ENCODE measurements at regions not wholly inside any gene's neighbourhood (a gene's known extent, or its start where the extent isn't known, plus 50 kb on each side); places are given as distances from the start of the nearest gene placed in this dataset.
A peak's percentile ranks its signal among the peaks of the same experiment; 100 is the strongest.

DNA sequence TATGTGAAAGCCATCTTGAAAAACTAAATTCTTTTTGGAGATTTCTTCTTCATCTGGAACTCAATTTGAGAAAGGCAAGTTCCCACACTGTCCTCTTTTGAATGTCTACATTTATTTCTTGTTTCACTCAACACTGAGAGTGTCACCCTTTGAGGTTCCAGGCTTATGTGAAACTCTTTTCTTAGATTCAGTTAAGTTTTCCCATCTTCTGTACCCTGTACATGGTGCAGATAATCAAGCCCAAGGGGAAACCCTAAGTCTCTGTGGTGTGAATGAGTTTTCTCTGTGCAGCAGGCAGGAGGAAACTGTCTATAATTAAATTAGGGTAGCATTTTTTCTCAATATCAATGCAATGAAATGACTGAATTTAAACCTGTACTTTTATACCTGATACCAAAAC is 72.3 kb upstream of the PRLR start:
- Histone ChIP-seq H2AFZ (ENCODE audit: low read length) (no peak overlapping the region), H3K36me3 (replicated peaks in 1 of 2; ENCODE audit: control insufficient read depth in 1 of 2, insufficient read depth in 2 of 2, low read length in 2 of 2) (no peaks in the 10 kb centered on the region), H3K4me1 (ENCODE audit: insufficient read depth, low read length) (peaks cover 11% of the 10 kb centered on the region), H3K4me3 (replicated peaks in 1 of 3; ENCODE audit: insufficient read depth in 1 of 3, low read depth in 2 of 3, low read length in 3 of 3) (no peak overlapping the region), H3K27ac (ENCODE audit: extremely low read length, insufficient read depth, low read length) (no peak overlapping the region), H3K9ac (ENCODE audit: insufficient read depth, low read depth, low read length) (no peak overlapping the region), H4K20me1 (ENCODE audit: insufficient read depth, low read length) (no peaks in the 10 kb centered on the region), H3K9me3 (ENCODE audit: low read length) (no peaks in the 10 kb centered on the region), H3K27me3 (ENCODE audit: control insufficient read depth in 1 of 2, insufficient read depth in 2 of 2, low read length in 2 of 2) (no peaks in the 10 kb centered on the region), H3K79me2 (ENCODE audit: insufficient read depth, low read length) (no peaks in the 10 kb centered on the region), H3K4me2 (ENCODE audit: low read depth, low read length) (peak overlapping the region; percentile 40; the same call in 1 of the 2 replicates)
- ChIA-PET CTCF (ENCODE audit: low intra/inter-chr PET ratio, low total read pairs) (no interaction called here), POLR2A (no interaction called here)
- in situ Hi-C loops (cut with HindIII; ENCODE audit: extremely low pct_ligation_motif_present, low pct_unique_long_range_greater_than_20kb): no loop called here
- no peak for TF ChIP-seq BRF2 (CRISPR knock-in tag; IDR thresholded peaks at IDR 0.05)
- FAIRE-seq: no peak
- BruUV-seq (replicated peaks): no TSS peak
- ATAC-seq: no peak
- DNase-seq (ENCODE audit: low spot score): no peak
- intact Hi-C loops (cut with micrococcal nuclease; ENCODE audit: unreplicated experiment): no loop called here

GRCh38 chr5:35297755-35298154 is 67.5 kb upstream of the PRLR start:
- no peak overlapping the region for H3K9ac ChIP-seq (ENCODE audit: insufficient read depth, low read depth, low read length)
- peaks cover 11% of the 10 kb centered on the region for H3K4me1 ChIP-seq (ENCODE audit: insufficient read depth, low read length)
- no peak for TF ChIP-seq WIZ (CRISPR knock-in tag; IDR thresholded peaks at IDR 0.05)
- TF ChIP-seq ADNP (CRISPR knock-in tag; IDR thresholded peaks at IDR 0.05): no peak
- no peak for TF ChIP-seq ZNF839 (CRISPR knock-in tag; IDR thresholded peaks at IDR 0.05; ENCODE audit: borderline replicate concordance)
- no peak for TF ChIP-seq ZNF143 (CRISPR knock-in tag; IDR thresholded peaks at IDR 0.05)
- TF ChIP-seq RBM39 (IDR thresholded peaks at IDR 0.05; ENCODE audit: low read depth, low read length, poor library complexity, severe bottlenecking): no peak
- no peak for TF ChIP-seq KLF15 (CRISPR knock-in tag; IDR thresholded peaks at IDR 0.05; ENCODE audit: borderline replicate concordance)
- no peak for TF ChIP-seq THAP9 (CRISPR knock-in tag; IDR thresholded peaks at IDR 0.05; ENCODE audit: borderline replicate concordance)
- TF ChIP-seq ZNF263 (CRISPR knock-in tag; IDR thresholded peaks at IDR 0.05): no peak
- no peak for TF ChIP-seq ATF2 (CRISPR knock-in tag; IDR thresholded peaks at IDR 0.05)
- TF ChIP-seq ZSCAN31 (CRISPR knock-in tag; IDR thresholded peaks at IDR 0.05; ENCODE audit: low read depth): no peak
- TF ChIP-seq ZFX (CRISPR knock-in tag; IDR thresholded peaks at IDR 0.05; ENCODE audit: low read depth): no peak
- no peak for TF ChIP-seq NFKBIZ (CRISPR knock-in tag; IDR thresholded peaks at IDR 0.05)

More at GRCh38 chr5:35297755-35298154, 67.5 kb upstream of the PRLR start:
- in situ Hi-C loops (cut with HindIII; ENCODE audit: extremely low pct_ligation_motif_present, low pct_unique_long_range_greater_than_20kb): no loop called here
- H3K4me3 ChIP-seq (replicated peaks in 1 of 3; ENCODE audit: insufficient read depth in 1 of 3, low read depth in 2 of 3, low read length in 3 of 3): no peak overlapping the region
- H3K4me2 ChIP-seq (ENCODE audit: low read depth, low read length): no peak overlapping the region
- no peak for FAIRE-seq
- no peaks in the 10 kb centered on the region for H3K9me3 ChIP-seq (ENCODE audit: low read length)
- H4K20me1 ChIP-seq (ENCODE audit: insufficient read depth, low read length): no peaks in the 10 kb centered on the region
- H3K79me2 ChIP-seq (ENCODE audit: insufficient read depth, low read length): no peaks in the 10 kb centered on the region
- DNase-seq (ENCODE audit: low spot score): no peak
- no peaks in the 10 kb centered on the region for H3K27me3 ChIP-seq (ENCODE audit: control insufficient read depth in 1 of 2, insufficient read depth in 2 of 2, low read length in 2 of 2)
- H2AFZ ChIP-seq (ENCODE audit: low read length): no peak overlapping the region
- ChIA-PET POLR2A (no interaction called here), CTCF (ENCODE audit: low intra/inter-chr PET ratio, low total read pairs) (no interaction called here)
- ATAC-seq: no peak
- H3K27ac ChIP-seq (ENCODE audit: extremely low read length, insufficient read depth, low read length): no peak overlapping the region
- intact Hi-C loops (cut with micrococcal nuclease; ENCODE audit: unreplicated experiment): no loop called here
- BruUV-seq (replicated peaks): no TSS peak
- WGBS (ENCODE audit: low lambda C conversion rate): 37% methylated on average over 3 of the region's 3 CpGs
- no peaks in the 10 kb centered on the region for H3K36me3 ChIP-seq (replicated peaks in 1 of 2; ENCODE audit: control insufficient read depth in 1 of 2, insufficient read depth in 2 of 2, low read length in 2 of 2)

Measured in HepG2 (cell line).